ENCODE measurements at regions not wholly inside any gene's neighbourhood (a gene's known extent, or its start where the extent isn't known, plus 50 kb on each side); places are given as distances from the start of the nearest gene placed in this dataset.

DNA sequence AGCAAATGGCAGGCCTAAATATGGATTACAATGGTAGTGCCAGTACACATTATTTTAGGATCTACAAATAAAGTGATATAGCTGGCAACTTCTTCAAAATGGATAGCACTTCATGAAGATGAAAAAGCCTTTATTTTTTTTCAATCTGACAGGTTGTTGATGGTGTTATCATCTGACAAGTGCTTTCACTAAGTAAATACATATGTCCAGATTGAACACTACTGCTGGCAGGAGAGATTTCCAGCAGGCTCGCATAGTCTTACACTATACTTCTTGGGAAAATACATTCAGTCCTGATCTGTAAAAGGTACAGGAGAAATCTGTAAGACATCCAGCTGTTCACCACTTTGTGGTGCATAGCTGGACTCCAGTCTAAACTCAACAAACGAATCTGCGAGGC, 50.9 kb upstream of the ALCAM start:
- no peak overlapping the region for H3K4me3 ChIP-seq (ENCODE audit: low read depth, low read length)
- no peak for DNase-seq (ENCODE audit: low read depth)
- TF ChIP-seq POLR2A (IDR thresholded peaks at IDR 0.05; ENCODE audit: extremely low read depth, insufficient read length) (no peak), MYC (IDR thresholded peaks at IDR 0.05; ENCODE audit: low read depth, low read length) (no peak)
- TF ChIP-seq, protein P1, sequence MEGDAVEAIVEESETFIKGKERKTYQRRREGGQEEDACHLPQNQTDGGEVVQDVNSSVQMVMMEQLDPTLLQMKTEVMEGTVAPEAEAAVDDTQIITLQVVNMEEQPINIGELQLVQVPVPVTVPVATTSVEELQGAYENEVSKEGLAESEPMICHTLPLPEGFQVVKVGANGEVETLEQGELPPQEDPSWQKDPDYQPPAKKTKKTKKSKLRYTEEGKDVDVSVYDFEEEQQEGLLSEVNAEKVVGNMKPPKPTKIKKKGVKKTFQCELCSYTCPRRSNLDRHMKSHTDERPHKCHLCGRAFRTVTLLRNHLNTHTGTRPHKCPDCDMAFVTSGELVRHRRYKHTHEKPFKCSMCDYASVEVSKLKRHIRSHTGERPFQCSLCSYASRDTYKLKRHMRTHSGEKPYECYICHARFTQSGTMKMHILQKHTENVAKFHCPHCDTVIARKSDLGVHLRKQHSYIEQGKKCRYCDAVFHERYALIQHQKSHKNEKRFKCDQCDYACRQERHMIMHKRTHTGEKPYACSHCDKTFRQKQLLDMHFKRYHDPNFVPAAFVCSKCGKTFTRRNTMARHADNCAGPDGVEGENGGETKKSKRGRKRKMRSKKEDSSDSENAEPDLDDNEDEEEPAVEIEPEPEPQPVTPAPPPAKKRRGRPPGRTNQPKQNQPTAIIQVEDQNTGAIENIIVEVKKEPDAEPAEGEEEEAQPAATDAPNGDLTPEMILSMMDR (IDR thresholded peaks at IDR 0.05; ENCODE audit: low read depth, low read length) = no peak
- TF ChIP-seq, protein P2, sequence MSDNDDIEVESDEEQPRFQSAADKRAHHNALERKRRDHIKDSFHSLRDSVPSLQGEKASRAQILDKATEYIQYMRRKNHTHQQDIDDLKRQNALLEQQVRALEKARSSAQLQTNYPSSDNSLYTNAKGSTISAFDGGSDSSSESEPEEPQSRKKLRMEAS (IDR thresholded peaks at IDR 0.05; ENCODE audit: low read depth, low read length) = no peak

DNA sequence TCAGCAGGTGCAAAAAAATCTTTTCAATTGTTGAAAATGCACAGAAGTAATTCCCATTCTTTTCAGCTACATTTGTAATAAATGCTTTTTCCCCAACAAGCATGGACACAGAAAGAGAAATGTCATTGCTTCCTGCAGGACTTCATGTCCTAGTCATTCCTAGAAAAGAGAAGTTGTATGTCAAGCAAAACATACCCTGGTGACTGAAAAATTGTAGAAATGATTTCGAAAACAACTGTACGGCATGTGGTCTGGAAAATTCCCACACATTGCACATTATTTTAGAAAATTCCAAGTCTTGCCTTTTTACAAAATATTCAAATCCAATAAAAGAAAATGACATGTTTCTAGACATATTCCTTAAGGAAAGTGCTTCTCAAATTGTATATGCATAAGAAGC, 50.4 kb upstream of the ALCAM start:
- no peak overlapping the region for H3K4me3 ChIP-seq (ENCODE audit: low read depth, low read length)
- TF ChIP-seq, protein P2 (IDR thresholded peaks at IDR 0.05; ENCODE audit: low read depth, low read length) = no peak
- TF ChIP-seq, protein P1 (IDR thresholded peaks at IDR 0.05; ENCODE audit: low read depth, low read length) = no peak
- TF ChIP-seq MYC (IDR thresholded peaks at IDR 0.05; ENCODE audit: low read depth, low read length) = no peak
- no peak for TF ChIP-seq POLR2A (IDR thresholded peaks at IDR 0.05; ENCODE audit: extremely low read depth, insufficient read length)
- DNase-seq (ENCODE audit: low read depth) = no peak

Measured in NB4 (cell line).